ENCODE measurements at regions not wholly inside any gene's neighbourhood (a gene's known extent, or its start where the extent isn't known, plus 50 kb on each side); places are given as distances from the start of the nearest gene placed in this dataset.

DNA sequence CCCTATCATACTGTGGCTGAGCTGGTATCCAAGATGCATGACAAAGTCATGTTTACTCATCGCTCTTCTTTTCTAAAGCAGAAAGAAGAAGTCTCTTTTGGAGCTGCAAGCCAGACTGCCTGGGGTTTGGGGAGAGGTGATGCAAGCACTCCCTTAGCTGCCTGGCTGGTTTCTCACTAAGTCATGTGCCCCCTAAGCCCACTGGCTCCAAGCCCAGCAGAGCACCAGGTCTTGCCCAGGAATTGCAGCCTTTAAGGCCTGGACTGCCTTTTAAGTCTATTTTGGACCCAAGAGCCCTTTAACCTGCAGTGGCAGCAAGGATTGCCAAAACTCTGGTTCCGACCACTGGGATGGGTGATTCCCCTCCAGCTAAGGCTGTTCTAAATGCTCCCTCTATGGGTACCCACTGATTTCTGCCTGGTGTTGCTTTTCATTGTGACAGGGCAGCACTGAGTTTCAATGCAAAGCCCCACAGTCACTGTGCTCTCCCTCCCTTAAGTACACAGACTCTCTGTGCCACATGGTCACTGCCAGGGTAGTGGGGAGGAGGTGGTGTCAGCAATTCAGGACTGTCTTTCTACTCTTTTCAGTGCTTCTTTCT lies 548.6 kb downstream of the TLL1 start:
- H3K4me1 ChIP-seq = no peaks in the 10 kb centered on the region
- no peak for TF ChIP-seq CTCF (IDR thresholded peaks at IDR 0.05; ENCODE audit: low read depth, low read length)
- no peak for DNase-seq

GRCh38 chr4:166422475-166422874 lies 549.4 kb downstream of the TLL1 start:
- Histone ChIP-seq H3K36me3 (no peaks in the 10 kb centered on the region), H3K4me1 (no peaks in the 10 kb centered on the region), H3K27me3 (no peaks in the 10 kb centered on the region), H3K4me3 (ENCODE audit: low read depth, low read length) (no peak overlapping the region), H3K9me3 (no peaks in the 10 kb centered on the region)
- TF ChIP-seq CTCF (IDR thresholded peaks at IDR 0.05; ENCODE audit: low read depth, low read length) = no peak
- DNase-seq = no peak

More for the DNA sequence above, 548.6 kb downstream of the TLL1 start:
- Histone ChIP-seq H3K27me3 (no peaks in the 10 kb centered on the region), H3K9me3 (no peaks in the 10 kb centered on the region), H3K36me3 (no peaks in the 10 kb centered on the region), H3K4me3 (ENCODE audit: low read depth, low read length) (no peak overlapping the region)

GRCh38 chr4:166426300-166426863 lies 553.3 kb downstream of the TLL1 start:
- H3K4me3 ChIP-seq (ENCODE audit: low read depth, low read length) = no peak overlapping the region
- no peaks in the 10 kb centered on the region for H3K36me3 ChIP-seq
- no peak for DNase-seq
- H3K9me3 ChIP-seq = no peaks in the 10 kb centered on the region
- no peak for TF ChIP-seq CTCF (IDR thresholded peaks at IDR 0.05; ENCODE audit: low read depth, low read length)
- H3K4me1 ChIP-seq = no peaks in the 10 kb centered on the region
- no peaks in the 10 kb centered on the region for H3K27me3 ChIP-seq

DNA sequence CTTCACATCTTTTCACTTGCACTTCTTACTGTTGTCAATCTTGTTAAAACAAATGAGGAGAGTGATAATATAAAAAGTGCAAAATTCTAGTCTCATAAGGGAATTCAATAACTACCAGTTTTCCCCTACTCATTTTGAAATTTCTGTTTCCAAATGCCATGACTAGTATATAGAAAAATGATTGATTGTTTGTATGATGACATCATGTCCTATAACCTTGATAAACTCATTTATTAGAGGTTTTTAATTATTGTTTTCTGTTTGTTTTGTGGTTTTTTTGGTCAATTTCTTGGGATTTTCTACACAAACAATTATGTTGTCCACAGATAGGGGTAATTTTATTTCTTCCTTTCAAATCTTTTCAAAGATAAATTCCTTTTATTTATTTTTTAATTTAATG lies 559.1 kb downstream of the TLL1 start:
- no peak for DNase-seq
- Histone ChIP-seq H3K27me3 (no peaks in the 10 kb centered on the region), H3K36me3 (no peaks in the 10 kb centered on the region), H3K4me1 (no peaks in the 10 kb centered on the region), H3K9me3 (no peaks in the 10 kb centered on the region), H3K4me3 (ENCODE audit: low read depth, low read length) (no peak overlapping the region)
- TF ChIP-seq CTCF (IDR thresholded peaks at IDR 0.05; ENCODE audit: low read depth, low read length) = no peak

- no peak for DNase-seq
- no peaks in the 10 kb centered on the region for H3K9me3 ChIP-seq
- TF ChIP-seq CTCF (IDR thresholded peaks at IDR 0.05; ENCODE audit: low read depth, low read length) = no peak
These were observed 559.8 kb downstream of the TLL1 start for GRCh38 chr4:166432842-166433241.

GRCh38 chr4:166435449-166435848 lies 562.4 kb downstream of the TLL1 start:
- no peaks in the 10 kb centered on the region for H3K36me3 ChIP-seq
- no peaks in the 10 kb centered on the region for H3K27me3 ChIP-seq
- no peaks in the 10 kb centered on the region for H3K4me1 ChIP-seq
- no peak overlapping the region for H3K4me3 ChIP-seq (ENCODE audit: low read depth, low read length)
- H3K9me3 ChIP-seq = no peaks in the 10 kb centered on the region
- no peak for TF ChIP-seq CTCF (IDR thresholded peaks at IDR 0.05; ENCODE audit: low read depth, low read length)
- DNase-seq = no peak

More at GRCh38 chr4:166432842-166433241, 559.8 kb downstream of the TLL1 start:
- Histone ChIP-seq H3K36me3 (no peaks in the 10 kb centered on the region), H3K27me3 (no peaks in the 10 kb centered on the region), H3K4me1 (no peaks in the 10 kb centered on the region), H3K4me3 (ENCODE audit: low read depth, low read length) (no peak overlapping the region)

All from BE2C (cell line).